GM18526 (cell line): ENCODE measurements at regions not wholly inside any gene's neighbourhood (a gene's known extent, or its start where the extent isn't known, plus 50 kb on each side); places are given as distances from the start of the nearest gene placed in this dataset.

Source experiments
- POLR2A ChIP-seq: IDR thresholded peaks from 3 replicates; pipeline ENCODE4 v1.6.1; 2011; ENCODE audit not compliant: insufficient read length; ENCODE audit errors: extremely low read depth

DNA sequence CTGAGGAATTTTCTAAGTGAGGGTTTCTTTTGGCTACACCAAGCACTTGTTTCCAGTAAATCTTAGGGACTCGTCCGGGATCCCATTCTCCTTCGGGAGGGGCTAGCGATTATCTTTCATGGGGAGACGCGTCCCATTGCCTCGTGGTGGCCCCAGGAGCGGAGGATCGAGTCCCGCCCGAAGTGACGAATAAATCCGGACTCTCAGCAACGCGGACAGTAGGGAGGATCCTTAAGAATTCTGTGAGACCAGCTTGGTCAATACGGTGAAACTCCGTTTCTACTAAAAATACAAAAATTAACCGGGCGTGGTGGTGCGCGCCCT is 69.1 kb upstream of the PRSS16 start:
- TF ChIP-seq POLR2A, result no peak

DNA sequence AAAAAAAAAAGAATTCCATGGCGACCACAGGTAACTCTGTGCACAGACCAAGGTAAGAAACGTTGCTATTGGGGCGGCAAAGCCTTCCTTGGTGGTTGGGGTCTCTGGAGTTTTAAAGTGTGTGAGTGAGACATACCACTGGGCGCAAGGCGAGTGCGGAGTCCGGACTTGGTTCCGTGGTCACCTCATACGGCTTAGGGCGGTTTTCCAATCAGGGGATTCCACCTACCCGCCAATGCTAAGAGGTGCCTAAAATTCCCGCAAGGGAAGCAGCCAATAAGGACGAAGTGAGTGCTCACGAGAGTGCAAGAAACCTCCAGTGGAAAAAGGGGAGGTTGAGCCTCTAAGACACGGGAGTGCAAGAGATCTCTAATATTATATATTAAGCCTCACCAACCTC is 68.6 kb upstream of the PRSS16 start:
- TF ChIP-seq POLR2A, result no peak

DNA sequence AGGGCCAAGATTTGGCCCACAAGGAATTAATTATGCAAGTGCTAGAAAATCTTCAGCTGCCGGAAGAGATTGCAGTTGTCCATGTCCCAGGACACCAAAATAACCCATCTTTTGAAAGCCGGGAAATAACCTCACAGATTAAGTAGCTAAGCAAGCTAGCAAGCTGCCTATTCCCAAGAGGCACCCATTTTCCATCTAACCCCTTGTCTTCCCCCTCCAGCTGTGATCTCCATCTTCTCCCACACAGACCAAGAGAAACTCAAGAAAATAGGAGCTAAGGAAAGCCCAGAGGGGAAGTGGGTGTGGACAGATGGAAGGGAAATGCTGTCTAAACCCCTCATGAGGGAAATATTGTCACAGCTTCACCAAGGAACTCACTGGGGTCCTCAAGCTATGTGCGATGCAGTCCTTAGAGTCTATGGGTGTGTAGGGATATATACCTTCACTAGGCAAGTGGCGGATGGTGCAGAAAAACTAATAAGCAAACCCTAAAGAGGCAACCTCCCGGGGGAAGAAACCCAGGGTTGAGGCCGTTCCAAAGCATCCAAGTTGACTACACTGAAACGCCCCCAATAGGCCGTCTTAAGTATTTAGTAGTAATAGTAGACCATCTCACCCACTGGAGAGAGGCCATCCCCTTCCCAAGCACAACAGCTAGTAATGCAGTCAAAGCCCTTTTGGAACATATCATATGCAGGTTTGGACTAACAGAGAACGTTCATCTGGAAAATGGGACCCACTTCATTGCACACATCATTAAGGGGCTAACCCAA is 64.3 kb upstream of the PRSS16 start:
- TF ChIP-seq POLR2A, result no peak

DNA sequence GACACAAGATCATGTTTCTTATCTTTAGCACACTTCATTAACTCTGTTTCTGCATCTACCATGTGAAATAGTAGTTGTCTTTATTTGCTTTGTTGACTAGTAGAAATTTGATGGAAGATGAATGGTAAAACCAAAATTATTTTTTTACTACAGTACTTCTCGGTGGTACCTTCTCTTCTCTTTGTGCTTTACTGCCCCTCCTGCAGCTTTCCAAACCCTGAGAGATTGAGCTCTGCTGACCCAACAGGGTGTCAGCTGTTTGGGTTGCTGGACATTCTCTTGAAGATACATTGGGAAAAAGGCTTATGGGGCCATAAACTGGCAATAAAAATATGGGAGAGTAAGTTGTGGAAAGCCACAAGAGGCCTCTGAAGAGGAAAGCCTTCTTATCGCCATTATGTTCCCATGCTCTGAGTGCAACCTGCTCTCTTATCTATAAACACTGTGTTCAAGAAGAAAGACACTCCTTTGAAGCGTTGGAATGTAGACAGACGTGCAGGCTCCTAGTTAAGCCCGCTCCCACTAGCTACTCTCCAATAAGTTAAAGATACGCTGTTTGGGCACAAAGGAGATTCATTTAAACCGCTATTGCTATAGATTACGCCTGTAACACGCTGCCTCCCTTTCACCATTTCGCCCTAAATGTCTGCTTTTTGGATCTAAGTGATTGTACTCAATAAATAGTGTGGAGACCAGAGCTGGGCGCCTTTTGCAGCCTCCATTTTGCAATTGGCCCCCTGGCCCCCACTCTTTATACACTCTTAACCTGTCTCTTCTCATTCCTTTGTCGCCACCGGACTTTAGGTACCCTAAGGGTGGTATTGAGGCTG is 60.1 kb upstream of the PRSS16 start:
- no peak for TF ChIP-seq POLR2A

DNA sequence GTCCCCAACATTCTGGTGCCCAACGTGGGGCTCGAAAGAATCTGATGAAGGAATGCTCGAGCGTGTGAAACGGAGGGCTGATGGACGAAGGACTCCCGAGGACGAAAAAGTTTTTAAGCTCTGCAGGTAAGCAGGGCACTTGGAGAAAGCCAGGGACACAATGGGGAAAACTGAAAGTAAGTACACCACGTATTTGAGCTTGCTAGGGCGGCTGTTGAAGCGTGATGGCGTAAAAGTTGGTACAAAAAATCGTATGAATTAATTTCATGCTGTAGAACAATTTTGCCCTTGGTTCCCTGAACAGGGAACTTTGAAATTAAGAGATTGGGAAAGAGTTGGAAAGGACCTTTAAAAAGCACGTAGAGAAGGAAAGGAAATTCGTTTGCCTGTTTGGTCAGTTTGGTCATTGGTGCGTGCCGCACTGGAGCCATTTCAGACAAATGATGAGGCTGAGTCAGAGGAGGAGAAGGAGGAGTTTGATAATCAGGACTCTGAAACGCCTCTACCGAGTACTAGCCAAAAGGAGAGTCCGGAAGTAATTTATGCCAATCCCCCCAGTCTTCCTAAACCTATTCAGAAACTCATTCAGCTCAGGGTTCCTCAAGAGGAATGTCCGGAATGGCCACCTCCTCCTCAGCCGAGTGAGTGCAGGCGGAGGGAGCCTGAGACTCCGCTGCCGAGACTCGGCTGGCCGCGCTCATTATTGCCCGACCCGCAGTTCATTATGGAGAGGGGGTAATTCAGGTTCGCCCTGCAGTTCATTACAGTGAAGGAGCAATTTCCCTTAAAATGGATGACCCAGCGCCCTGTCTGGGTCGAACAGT is 59.2 kb upstream of the PRSS16 start:
- TF ChIP-seq POLR2A, result peak; percentile 34

DNA sequence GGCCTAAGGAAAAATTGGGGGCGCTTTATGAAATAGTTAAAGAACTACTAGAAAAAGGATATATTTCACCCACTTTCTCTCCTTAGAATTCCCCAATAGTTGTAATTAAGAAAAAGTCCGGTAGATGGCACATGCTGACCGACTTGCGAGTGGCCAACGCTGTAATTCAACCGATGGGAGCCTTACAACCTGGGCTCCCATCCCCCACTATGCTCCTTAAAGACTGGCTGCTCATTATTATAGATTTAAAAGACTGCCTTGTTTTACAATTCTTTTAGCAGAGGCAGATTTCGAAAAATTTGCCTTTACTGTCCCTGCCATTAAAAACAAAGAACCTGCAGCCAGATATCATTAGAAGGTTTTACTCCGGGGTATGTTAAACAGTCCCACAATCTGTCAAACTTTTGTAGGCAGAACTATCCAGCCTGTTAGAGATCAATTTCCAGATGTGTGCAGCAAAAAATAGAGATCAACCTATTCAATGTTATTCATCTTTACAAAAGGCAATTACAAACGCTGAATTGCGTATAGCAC is 58.5 kb upstream of the PRSS16 start:
- TF ChIP-seq POLR2A, result no peak

DNA sequence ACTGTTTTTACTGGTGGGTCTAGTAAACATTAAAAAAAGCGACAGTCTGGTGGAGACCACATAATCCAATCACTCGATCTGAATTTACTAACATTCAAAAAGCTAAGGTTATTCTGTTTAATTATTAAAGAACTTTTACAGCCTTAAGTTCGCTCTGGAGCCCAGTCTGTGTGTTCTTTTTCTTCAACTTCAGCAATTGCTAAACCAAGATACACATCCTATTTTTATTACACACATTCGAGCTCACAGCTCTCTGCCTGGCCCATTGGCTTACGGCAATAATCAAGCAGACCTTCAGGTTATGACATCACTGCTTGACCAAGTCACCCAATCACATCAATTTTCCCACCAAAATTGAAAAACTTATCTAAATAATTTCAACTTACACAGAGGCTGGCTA is 57.4 kb upstream of the PRSS16 start:
- TF ChIP-seq POLR2A, result no peak
